GM19035 (cell line): ENCODE measurements at regions not wholly inside any gene's neighbourhood (a gene's known extent, or its start where the extent isn't known, plus 50 kb on each side); places are given as distances from the start of the nearest gene placed in this dataset.

ENCODE experiments used
- ATAC-seq: cut with Tn5 transposase; IDR thresholded peaks from one replicate; pipeline ENCODE4 v1.9.1; 2021; ENCODE audit not compliant: unreplicated experiment

DNA sequence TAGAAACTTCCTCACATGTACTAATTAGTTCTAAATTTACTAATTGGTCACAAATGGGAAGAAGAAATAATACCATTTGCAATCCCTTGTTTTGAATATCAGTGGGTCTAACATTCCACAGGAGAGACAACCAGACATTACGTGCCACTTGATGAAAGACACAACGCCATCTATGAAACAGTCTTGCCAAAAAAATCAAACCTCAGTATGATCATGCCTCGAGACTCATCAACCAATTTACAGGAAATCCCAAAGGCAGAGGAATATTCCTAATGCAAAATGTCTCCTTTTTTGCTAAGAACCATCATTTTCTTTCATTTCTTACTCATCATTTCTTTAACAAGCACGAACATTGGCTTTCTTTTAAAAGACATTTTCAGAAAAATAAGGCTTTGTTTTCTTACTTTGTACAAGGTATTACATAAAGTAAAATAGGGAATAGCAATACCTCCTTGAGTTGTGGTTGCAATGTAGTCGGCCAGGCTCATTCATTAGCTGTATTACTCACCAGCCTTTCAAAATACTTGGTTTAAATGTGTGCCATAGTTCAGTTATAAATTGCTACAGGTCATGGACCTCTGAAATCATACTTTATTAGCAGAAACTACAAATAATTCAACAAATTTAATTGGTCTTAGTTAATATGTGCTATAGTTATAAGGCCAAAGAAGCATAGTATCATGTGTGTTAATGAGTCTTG, 436.2 kb upstream of the FLRT2 start:
- ATAC-seq, result no peak

DNA sequence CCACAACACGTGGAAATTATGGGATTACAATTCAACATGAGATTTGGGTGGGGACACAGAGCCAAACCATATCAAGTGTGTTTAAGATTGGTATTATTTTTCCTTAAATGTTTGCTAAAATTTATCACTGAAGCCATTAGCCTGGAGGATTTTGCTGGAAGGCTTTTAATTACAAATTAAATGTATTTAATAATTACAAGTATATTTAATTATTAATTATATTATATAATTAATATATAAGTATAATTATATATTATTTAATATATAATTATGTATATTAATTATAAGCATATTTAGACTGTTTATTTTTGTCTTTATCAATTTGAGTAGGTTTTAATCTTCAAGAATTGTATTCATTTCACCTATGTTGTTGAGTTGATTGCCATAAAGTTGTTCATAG, 427.4 kb upstream of the FLRT2 start:
- ATAC-seq, result no peak

DNA sequence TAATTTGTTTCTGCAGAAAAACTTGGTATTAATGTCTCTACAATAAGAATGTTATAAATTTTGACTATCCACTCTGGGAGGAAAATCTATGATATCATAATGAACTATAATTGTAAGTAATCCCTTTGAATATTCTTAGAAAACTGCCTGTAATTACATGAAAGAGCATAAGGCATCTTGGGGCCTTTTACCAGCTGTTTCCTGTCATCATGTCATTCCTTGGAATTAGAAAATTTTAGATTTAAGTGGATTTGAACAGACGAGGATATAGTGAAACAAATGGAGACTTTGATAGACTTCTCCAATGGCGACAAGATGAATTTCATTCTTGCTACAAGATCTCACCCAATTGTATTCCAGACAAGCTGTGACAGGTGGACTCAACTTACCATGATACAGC, 423.4 kb upstream of the FLRT2 start:
- ATAC-seq, result no peak

DNA sequence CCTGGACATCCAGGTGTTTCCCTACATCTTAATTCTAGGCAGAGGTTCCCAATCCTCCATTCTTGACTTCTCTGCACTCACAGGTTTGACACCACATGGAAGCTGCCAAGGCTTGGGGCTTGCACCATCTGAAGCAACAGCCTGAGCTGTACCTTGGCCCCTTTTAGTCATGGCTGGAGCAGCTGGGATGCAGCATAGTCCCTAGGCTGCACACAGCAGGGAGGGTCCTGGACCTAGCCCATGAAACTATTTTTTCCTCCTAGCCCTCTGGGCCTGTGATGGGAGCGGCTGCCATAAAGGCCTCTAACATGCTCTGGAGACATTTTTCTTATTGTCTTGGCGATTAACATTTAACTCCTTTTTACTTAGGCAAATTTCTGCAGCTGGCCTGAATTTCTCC, 417.2 kb upstream of the FLRT2 start:
- ATAC-seq, result no peak

DNA sequence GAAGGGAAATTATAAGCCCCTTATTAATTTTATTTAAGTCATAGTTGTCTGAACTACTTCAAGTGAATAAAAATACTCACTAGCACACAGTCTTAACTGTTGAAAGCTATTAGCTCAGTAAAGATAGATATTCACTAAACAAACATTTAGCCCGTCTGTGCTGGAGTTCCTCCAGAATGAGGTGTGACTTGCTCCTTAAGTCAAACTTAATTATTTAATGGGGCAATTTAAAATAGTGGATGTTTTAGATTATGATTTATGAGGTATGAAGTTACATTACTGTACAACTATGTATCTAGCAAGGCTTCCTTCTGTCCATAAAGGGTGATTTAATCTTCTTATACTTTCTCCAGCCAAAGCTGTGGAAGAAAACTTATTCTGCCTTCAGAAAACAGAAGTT, 414.0 kb upstream of the FLRT2 start:
- no peak for ATAC-seq

DNA sequence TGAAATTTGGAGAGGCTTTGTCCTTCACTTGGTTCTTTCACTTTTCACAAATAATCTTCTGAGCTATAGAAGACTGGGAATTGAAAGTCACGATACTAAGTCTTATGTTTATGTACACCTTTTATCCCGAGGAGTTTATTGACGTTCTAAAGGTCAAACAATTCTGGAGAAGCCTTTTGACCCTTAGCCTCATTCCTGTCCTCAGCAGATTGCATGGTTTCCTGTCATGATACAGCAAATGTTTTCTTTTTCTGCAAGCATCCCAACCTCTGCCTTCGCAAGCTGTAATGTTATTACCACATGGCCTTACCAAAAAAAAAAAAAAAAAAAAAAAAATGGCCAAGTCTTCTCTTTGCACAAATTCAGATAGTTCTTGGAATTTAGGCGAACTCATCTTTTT, 411.7 kb upstream of the FLRT2 start:
- ATAC-seq, result no peak

DNA sequence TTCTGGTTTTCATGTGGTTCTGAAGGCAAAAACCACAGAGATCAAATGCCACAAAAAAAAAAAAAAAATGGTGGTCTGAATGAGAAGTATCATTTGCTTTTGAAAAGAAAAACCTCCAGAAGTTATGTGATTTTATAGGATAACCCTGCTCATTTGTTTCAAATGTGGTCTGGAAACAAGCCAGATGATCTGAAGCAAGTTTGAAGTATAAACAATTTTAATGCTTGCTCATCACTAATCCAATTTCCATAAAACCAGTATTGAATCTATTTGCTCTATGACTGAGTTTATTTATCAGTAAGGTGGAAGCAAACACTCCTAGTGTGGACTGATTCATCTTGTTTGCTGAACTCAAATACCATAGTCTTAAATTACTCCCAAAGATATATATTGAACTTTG, 407.3 kb upstream of the FLRT2 start:
- ATAC-seq, result no peak

DNA sequence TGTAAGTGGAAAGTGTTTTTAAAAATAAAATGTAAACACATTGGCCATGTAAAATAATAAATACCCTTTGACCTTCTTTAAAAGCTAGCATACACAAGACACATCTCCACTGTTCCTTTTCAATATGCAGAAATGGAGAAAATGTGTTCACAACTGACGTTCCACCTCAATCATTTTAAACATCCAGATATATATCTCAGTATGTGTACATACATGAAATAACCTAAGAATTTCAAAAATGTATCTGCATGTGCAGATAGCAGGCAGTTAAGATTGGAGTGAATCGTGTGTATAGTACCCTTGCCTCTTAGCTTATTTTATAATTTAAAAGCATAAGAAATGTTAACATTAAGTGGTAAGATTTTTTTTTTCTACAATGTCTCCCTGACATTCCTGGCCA, 406.2 kb upstream of the FLRT2 start:
- ATAC-seq, result no peak

DNA sequence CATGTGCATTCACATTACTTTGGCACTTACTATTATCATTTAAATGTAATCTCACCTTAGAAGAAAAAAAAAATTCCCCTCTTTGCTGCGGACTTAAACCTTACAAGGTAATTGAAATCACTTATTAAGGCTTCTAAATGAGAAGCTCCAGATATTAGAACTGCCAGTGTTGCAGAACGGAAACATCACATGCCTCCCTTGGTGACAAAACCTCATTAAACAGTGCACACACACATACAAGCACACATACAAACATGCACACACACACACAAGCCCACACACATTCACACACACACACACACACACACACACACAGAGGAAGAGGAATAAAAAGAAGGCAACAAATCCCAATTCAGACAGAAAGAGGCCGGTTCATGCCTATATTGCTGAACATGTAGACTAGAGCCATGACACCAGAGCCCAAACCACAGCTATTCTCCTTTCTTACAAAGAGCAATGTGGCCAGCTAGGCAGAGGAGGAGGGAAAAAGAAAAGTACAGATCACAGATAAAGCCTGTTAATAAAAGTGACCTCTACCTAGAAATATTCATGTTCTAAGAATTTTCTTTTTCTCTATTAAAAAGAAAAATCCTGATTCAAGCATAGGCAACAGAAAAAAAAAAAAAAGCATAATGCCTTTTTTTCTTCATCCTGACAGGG, 405.2 kb upstream of the FLRT2 start:
- no peak for ATAC-seq

DNA sequence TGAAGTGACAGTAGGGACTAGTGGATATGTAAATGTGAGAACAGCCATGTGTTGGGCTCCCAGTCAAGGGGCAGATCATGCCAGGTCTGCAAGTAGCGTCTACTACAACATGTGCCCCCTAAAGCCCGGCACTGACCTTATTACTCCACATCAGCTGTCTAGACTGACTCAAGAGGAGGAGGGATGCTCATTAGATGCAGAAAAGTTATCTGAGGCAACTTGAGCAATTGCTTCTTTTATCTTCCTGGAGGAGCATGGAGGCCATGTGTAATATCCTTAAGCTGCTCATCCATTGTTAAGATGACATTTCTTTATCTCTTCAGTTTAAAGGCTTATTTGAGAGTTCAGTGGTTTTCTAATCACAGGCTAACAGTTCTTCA, 404.7 kb upstream of the FLRT2 start:
- no peak for ATAC-seq

DNA sequence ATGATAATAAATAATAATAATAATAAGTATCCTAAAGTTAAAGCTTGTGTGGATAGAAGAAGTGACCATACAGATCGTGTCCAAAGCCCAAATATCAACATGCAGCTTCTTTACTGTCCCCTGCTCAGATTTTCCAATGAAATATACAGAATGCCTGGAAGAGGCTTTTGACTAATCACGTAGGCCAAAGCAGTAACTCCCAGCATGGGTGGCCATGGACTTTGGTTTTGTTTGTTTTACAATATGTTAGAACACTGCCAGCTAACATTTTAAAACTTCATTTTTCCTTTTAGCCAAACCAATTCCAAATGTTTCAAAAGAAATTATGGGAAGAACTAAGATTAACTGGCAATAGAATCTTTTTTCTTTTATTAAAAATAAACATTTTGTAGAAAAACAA, 400.0 kb upstream of the FLRT2 start:
- no peak for ATAC-seq

DNA sequence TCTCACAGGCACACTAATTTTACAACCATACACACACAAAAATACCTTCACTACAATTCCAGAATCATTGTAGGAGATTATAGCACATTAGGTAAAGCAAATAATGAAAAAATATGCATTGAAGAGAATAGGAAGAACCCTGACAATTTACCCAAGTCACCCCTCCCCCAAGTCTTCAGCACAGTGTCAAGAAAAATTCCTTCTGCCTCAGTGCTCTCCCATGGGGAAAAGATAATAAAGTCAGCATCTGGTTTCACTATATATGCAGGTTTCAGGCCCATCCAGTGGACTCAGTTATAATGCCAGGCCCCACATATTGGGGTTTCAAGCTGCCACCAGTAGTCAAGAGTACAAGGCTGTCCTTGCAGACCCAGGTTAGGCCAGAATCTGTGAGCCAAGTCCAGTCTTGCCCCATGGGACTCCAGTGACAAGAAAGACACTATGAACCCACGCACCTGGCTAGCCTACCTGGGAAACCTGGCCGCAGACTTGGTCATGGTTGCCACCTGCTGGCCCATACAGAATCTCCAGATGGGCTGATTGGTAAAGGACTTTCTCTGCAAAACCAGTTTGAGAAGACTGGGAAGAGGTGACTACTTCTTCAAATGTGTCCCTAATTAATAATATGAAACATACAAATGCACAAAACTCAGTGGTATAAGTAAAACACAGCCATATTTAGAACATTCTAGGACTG, 398.6 kb upstream of the FLRT2 start:
- no peak for ATAC-seq

DNA sequence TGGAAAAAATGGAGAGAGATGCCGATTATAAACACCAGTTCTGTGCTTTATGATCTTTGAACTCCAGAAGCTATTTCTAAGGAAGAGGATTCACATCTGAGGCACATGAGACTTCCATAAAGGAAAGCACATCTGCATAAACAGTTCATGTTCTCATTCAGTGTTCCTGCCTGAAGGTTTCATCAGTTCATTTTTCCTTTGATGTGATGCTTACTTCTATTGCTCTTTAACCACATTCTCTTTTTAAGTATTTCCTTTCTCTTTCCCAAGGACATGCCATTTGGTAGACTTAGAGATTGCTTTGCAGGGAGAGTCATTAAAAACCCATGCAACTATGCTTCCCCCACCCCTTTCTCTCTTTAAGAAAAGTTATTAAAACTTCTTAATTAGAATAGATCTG, 387.0 kb upstream of the FLRT2 start:
- no peak for ATAC-seq

DNA sequence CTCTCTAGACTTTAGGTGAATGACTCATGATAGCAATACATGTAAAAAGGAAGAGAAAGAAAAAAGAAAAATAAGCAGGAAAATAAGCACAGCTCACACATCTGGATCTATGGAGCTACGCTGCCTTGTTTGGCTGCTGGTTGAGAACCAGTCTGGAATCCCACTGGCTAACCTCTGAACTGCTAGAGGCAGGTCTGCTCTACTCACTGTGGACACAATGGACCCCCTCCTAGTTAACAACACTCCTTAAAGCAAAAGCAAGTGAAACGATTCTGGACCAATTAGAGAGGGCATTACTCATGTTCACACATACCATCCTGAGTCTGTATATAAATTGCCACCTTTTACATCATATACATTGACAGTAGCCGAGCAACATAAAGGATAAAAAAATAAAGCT, 383.2 kb upstream of the FLRT2 start:
- ATAC-seq, result no peak

DNA sequence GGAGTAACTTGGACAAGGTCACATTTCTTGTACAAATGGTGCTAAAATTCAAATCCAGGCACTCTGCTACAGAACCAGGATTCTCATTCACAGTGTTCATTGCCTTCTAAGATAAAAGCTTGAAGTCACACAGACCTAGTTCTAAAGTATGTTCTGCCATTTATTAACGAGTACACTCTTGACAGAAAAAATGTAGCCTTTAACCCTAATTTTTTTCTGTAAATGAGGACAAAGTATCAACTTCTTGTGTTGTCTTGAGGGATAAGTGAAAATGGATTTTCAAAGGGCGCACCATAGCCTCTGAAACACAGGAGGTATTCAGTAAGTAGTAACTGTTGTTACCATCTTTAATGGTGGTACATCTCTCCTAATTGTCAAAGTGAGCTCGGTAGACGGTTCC, 379.8 kb upstream of the FLRT2 start:
- no peak for ATAC-seq

DNA sequence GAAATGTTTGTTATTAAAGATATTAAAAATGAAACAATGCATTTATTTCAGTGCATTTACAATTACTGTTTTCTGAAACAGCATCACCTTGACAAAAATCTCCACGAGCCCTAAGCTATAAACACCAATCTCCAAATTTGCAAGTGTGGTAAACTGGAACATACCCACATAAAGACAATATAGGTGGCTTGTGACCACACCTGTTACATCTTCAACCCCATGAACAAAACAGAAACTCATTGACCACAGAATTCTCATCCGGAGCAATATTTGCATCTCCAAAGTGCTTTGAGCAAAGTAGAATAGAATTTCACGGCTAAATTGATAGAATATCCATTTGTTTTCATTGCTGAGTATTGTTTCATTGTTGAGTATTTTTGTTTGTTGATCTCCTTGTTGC, 375.2 kb upstream of the FLRT2 start:
- ATAC-seq, result no peak

DNA sequence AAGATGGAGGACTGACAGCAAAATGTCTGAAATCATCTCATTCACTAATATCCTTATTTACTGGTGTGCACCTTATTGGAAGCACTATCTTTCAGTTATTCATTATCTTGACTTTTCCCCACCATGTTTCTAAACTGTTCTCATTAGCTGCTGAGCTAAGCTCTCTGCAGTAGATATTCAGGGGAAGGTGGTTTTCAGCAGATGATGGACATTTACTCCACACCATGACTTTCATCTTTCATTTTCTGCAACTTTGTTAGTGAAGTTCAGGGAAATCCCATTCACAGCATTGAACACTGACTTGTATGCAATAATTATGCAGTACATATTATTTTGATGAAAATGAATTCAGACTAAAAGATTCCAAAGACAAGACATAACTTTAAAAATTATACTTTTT, 373.6 kb upstream of the FLRT2 start:
- no peak for ATAC-seq

DNA sequence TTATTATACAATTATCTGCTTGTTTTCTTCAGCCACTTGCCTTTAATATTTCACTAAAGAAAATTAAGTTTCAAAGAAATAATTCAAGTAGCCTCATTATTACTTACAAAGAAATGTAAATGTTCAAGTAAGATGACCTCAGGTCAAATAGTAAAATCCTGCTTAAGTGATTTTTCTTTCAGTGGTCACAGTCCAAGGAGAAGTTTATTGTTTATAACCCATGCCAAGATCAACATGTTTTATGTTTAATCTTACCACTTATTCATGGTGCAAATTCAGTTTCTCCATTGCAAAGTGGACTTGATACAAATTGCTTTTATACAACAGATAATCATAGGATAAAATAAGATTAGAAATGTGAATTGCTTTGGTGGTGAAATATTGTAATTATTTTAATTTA, 370.2 kb upstream of the FLRT2 start:
- no peak for ATAC-seq

DNA sequence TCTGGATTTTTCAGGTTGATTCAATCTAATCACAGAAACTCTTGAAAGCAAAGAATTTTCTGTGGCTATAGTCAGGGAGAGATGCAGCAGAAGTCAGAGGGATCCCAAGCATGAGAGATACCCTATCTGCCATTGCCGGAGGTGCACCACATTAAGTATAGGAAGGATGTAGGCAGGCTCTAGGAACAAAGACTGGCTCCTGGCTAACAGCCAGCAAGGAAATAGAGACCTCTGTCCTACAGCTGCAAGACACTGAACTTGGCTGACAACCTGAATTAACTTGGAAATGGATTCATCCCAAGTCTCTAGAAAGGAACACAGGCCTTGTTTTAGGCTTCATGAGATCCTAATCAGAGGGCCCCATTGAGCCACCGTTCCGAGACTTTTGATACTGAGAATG, 364.9 kb upstream of the FLRT2 start:
- no peak for ATAC-seq

DNA sequence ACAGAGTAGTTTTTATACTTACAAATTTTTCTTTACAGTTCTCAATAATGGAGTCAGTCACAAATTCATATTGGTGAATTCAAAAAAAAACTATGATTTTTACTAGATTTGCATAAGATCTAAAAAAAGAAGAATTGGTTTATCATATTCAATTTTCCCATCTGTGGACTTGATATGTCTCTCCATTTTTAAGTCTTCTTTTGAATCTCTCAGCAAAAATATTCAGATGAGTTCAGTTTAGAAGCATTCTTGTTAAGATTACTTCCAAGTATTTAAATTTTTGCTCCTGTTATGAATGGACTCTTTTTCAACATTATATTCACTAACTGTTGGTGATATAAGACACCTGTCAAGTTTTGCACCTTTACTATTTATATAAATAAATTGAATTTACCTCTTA, 360.6 kb upstream of the FLRT2 start:
- no peak for ATAC-seq

DNA sequence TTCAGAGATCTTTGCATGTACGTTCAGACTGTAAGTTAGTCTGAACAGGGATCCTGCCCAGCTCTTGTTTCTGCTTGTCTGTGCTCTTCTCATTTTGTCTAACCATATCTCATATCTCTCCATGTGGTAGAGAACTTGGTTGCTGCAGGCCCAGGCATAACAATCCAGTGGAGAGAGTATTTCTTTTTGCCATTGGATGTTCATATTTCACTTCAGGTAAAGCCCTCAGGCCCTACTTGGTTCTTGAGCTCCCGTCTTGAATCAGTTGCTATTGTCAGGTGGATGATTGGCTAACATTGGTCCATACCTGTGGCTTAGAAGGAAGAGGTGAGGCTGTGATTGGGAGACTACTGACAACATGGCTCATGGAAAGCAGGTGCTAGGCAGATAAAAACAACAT, 357.7 kb upstream of the FLRT2 start:
- no peak for ATAC-seq

DNA sequence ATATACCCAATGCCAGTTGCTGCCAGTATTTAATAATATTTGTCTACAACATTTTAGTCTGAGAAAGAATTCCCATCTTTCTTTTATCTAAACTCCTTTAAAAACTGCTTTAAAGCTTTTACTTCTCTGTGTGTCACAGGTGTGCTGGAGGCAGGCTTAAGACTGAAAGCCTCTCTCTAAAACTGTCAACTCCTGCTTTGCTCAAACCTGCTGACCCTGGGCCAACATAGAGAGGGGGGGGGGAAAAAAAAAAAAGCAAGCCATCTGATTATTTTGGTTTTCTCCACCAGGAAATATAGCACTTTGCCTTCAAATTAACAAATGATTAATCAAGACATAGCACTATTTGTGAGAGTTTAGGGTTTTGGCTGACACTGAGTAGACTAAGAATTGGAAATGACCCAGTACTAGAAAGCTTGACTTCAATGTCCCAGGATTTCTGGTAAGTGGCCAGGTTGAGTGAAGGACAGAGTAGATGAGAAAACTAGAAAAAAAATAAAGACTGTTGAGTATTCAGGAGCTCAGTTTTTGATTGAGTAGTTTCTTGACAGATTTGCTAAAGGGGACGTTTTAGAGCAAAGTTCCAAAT, 357.0 kb upstream of the FLRT2 start:
- no peak for ATAC-seq
